ENCODE measurements at regions not wholly inside any gene's neighbourhood (a gene's known extent, or its start where the extent isn't known, plus 50 kb on each side); places are given as distances from the start of the nearest gene placed in this dataset.

DNA sequence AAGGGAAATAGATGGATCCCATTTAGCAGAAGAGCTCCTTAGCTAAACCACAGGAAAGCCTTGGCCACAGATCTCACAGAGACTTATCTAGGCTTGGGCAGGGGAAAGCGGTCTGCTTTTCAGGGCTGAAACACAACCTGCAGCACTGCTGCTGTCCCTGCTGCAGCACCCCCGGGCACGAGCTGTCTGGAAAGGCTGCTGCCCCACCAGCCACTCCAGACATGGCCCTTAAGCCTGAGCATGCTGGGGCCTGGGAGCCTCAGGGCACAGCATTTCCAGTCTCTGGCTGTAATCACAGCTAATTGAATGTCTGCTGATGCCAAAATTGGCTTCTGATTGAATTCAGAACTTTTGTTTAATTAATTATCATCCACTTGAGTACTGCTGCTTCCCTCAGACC lies 115.0 kb downstream of the TMPRSS5 start:
- TF ChIP-seq POLR2AphosphoS5 (IDR thresholded peaks at IDR 0.05; ENCODE audit: low read depth, low read length) (no peak), POLR2A (IDR thresholded peaks at IDR 0.05; ENCODE audit: insufficient read depth in 1 of 2, low read depth in 2 of 2, low read length in 2 of 2) (no peak), TCF12 (IDR thresholded peaks at IDR 0.05) (no peak), TCF12 (CRISPR knock-in tag; IDR thresholded peaks at IDR 0.05) (no peak), SMC3 (IDR thresholded peaks at IDR 0.05; ENCODE audit: low read length) (no peak), MXI1 (IDR thresholded peaks at IDR 0.05; ENCODE audit: borderline replicate concordance, low read depth, low read length) (no peak), SRSF1 (optimal IDR thresholded peaks at IDR 0.05; ENCODE audit: low read depth, low read length) (no peak), ZNF777 (CRISPR knock-in tag; IDR thresholded peaks at IDR 0.05) (no peak), ZNF354B (CRISPR knock-in tag; IDR thresholded peaks at IDR 0.05) (no peak), KDM1A (CRISPR knock-in tag; IDR thresholded peaks at IDR 0.05) (no peak), ZBTB7A (CRISPR knock-in tag; IDR thresholded peaks at IDR 0.05) (no peak)
- TF ChIP-seq, protein P1, sequence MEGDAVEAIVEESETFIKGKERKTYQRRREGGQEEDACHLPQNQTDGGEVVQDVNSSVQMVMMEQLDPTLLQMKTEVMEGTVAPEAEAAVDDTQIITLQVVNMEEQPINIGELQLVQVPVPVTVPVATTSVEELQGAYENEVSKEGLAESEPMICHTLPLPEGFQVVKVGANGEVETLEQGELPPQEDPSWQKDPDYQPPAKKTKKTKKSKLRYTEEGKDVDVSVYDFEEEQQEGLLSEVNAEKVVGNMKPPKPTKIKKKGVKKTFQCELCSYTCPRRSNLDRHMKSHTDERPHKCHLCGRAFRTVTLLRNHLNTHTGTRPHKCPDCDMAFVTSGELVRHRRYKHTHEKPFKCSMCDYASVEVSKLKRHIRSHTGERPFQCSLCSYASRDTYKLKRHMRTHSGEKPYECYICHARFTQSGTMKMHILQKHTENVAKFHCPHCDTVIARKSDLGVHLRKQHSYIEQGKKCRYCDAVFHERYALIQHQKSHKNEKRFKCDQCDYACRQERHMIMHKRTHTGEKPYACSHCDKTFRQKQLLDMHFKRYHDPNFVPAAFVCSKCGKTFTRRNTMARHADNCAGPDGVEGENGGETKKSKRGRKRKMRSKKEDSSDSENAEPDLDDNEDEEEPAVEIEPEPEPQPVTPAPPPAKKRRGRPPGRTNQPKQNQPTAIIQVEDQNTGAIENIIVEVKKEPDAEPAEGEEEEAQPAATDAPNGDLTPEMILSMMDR (CRISPR knock-in tag; IDR thresholded peaks at IDR 0.05) = no peak

Measured in HepG2 (cell line).